HepG2 (cell line): ENCODE measurements at regions not wholly inside any gene's neighbourhood (a gene's known extent, or its start where the extent isn't known, plus 50 kb on each side); places are given as distances from the start of the nearest gene placed in this dataset.

Experiments
- ATAC-seq: fragments of 200-7000 bp; cut with Tn5 transposase; 3 replicates; pipeline ENCODE4 v1.9.1; 2020; ENCODE audit warnings: mild to moderate bottlenecking, moderate library complexity
- BruUV-seq: library from RNA; stranded (reverse); fragments of 400-500 nt; replicated peaks from 2 replicates; lab custom pipeline; 2021; lab: Mats Ljungman, UMichigan
- CTCF ChIA-PET: fragments of 300-600 bp; formaldehyde crosslinking; extraction: SDS; loops from one replicate; lab custom pipeline; 2021; ENCODE audit warnings: low total read pairs, inconsistent platforms, low intra/inter-chr PET ratio; lab: Yijun Ruan, JAX
- POLR2A ChIA-PET: fragments of 350-600 bp; sonication (Branson Sonifier 250); formaldehyde crosslinking; loops from one replicate; lab custom pipeline; 2020; ENCODE audit warnings: antibody characterized with exemption, inconsistent platforms; lab: Yijun Ruan, JAX
- DNase-seq: peaks from one replicate; pipeline ENCODE4 v3.0.0-alpha.2; 2015; ENCODE audit warnings: low spot score
- FAIRE-seq: peaks from 3 replicates; lab custom pipeline; 2011; peaks lifted over from hg19 to GRCh38; lab: Jason Lieb, UNC
- H2AFZ ChIP-seq: one replicate; pipeline ENCODE4 v1.6.1; 2011; ENCODE audit warnings: low read length, inconsistent platforms
- H3K27ac ChIP-seq: fragments of 300-600 bp; 3 replicates; pipeline ENCODE4 v1.8.0; 2011; ENCODE audit warnings: mixed run types, mild to moderate bottlenecking, mixed read lengths, low read length, inconsistent platforms; ENCODE audit not compliant: insufficient read depth; ENCODE audit errors: extremely low read length
- H3K27me3 ChIP-seq, 2 experiments: fragments of 200-600 bp in 1 of 2; 2 replicates in 1 of 2; 3 replicates in 1 of 2; pipeline versions ENCODE4 v1.6.0 to v1.8.0; 2011; ENCODE audit warnings: low read length in 2 of 2, mild to moderate bottlenecking in 2 of 2, moderate library complexity in 2 of 2, inconsistent platforms in 1 of 2; ENCODE audit not compliant: insufficient read depth in 2 of 2, control insufficient read depth in 1 of 2
- H3K36me3 ChIP-seq, 2 experiments: fragments of 200-600 bp in 1 of 2; replicated peaks in 1 of 2; 2 replicates in 1 of 2; 3 replicates in 1 of 2; pipeline versions ENCODE4 v1.5.1 to v1.8.0; 2011; ENCODE audit warnings: low read length in 2 of 2, inconsistent platforms in 1 of 2; ENCODE audit not compliant: insufficient read depth in 2 of 2, control insufficient read depth in 1 of 2
- H3K4me1 ChIP-seq: 2 replicates; pipeline ENCODE4 v1.5.1; 2012; ENCODE audit warnings: low read length, inconsistent platforms; ENCODE audit not compliant: insufficient read depth
- H3K4me2 ChIP-seq: 2 replicates; pipeline ENCODE4 v1.6.0; 2011; ENCODE audit warnings: low read depth, low read length, inconsistent platforms
- H3K4me3 ChIP-seq, 3 experiments: fragments of 200-600 bp in 1 of 3; sonication (generic), shearing (Covaris generic) in 1 of 3; replicated peaks in 1 of 3; 2 replicates each; pipeline ENCODE4 v1.5.1; 2011 to 2016; ENCODE audit warnings: low read length in 3 of 3, inconsistent platforms in 2 of 3, low read depth in 2 of 3, mild to moderate bottlenecking in 2 of 3, control low read depth in 1 of 3, mixed read lengths in 1 of 3; ENCODE audit not compliant: insufficient read depth in 1 of 3
- H3K79me2 ChIP-seq: one replicate; pipeline ENCODE4 v1.6.1; 2011; ENCODE audit warnings: low read length, inconsistent platforms; ENCODE audit not compliant: insufficient read depth
- H3K9ac ChIP-seq: 2 replicates; pipeline ENCODE4 v1.6.0; 2011; ENCODE audit warnings: mild to moderate bottlenecking, low read depth, low read length, inconsistent platforms; ENCODE audit not compliant: insufficient read depth
- H3K9me3 ChIP-seq: 2 replicates; pipeline ENCODE4 v1.5.1; 2012; ENCODE audit warnings: mild to moderate bottlenecking, low read length
- H4K20me1 ChIP-seq: 2 replicates; pipeline ENCODE4 v1.6.0; 2011; ENCODE audit warnings: inconsistent platforms, mild to moderate bottlenecking, low read length, moderate library complexity; ENCODE audit not compliant: insufficient read depth
- GFI1 ChIP-seq: sonication (generic); formaldehyde crosslinking; IDR thresholded peaks from 2 replicates; pipeline ENCODE4 v1.5.0; 2020; ENCODE audit warnings: missing genetic modification reagents, mild to moderate bottlenecking, borderline replicate concordance
- HDAC6 ChIP-seq: fragments of 200-600 bp; sonication (generic); IDR thresholded peaks from 2 replicates; pipeline ENCODE4 v1.7.0; 2017; ENCODE audit warnings: mild to moderate bottlenecking, antibody characterized with exemption, low read length, low read depth
- ZHX1 ChIP-seq: sonication (generic); formaldehyde crosslinking; IDR thresholded peaks from 2 replicates; pipeline ENCODE4 v1.8.1; 2022; ENCODE audit warnings: low read depth, mild to moderate bottlenecking, missing genetic modification reagents
- ZNF143 ChIP-seq: sonication (generic); formaldehyde crosslinking; IDR thresholded peaks from 2 replicates; pipeline ENCODE4 v1.4.0; 2020; ENCODE audit warnings: missing genetic modification reagents
- ZNF431 ChIP-seq: sonication (generic); formaldehyde crosslinking; IDR thresholded peaks from 2 replicates; pipeline ENCODE4 v1.9.0; 2022; ENCODE audit warnings: missing genetic modification reagents, low read depth, mild to moderate bottlenecking, borderline replicate concordance
- WGBS: methylation state at CpG from one replicate; pipeline ENCODE4 v1.1.6; 2017; ENCODE audit warnings: low lambda C conversion rate; 5-methylcytosine and 5-hydroxymethylcytosine counted together
- in situ Hi-C: cut with HindIII; loops from 2 replicates; pipeline ENCODE4 v1.10.0; 2017; ENCODE audit warnings: low pct_unique_long_range_greater_than_20kb; ENCODE audit not compliant: extremely low pct_ligation_motif_present
- intact Hi-C: fragments of 100-400 bp; cut with micrococcal nuclease; formaldehyde crosslinking; loops from one replicate; pipeline ENCODE4 v1.10.0; 2022; ENCODE audit not compliant: unreplicated experiment
- TF ChIP-seq, protein P1 (sequence below): sonication (generic); formaldehyde crosslinking; IDR thresholded peaks from 2 replicates; pipeline ENCODE4 v1.5.0; 2020; ENCODE audit warnings: mild to moderate bottlenecking, missing genetic modification reagents
- TF ChIP-seq, protein P2 (sequence below), 2 experiments: fragments of 450-650 bp in 1 of 2; sonication (generic) in 1 of 2; formaldehyde crosslinking; IDR thresholded peaks; 2 replicates each; pipeline versions ENCODE4 v1.5.0 to v1.8.0; 2020 to 2022; ENCODE audit warnings: mild to moderate bottlenecking in 1 of 2, missing genetic modification reagents in 1 of 2

GRCh38 chr12:17286874-17287273 is 680.9 kb upstream of the LMO3 start:
- ChIA-PET CTCF (no interaction called here), POLR2A (no interaction called here)
- Histone ChIP-seq H3K4me1 (no peaks in the 10 kb centered on the region), H3K79me2 (no peaks in the 10 kb centered on the region), H3K27me3 (no peaks in the 10 kb centered on the region), H3K9ac (no peak overlapping the region), H3K9me3 (peaks cover 51% of the 10 kb centered on the region), H3K4me2 (no peak overlapping the region), H3K4me3 (no peak overlapping the region), H3K36me3 (no peaks in the 10 kb centered on the region), H3K27ac (no peak overlapping the region), H4K20me1 (no peaks in the 10 kb centered on the region), H2AFZ (no peak overlapping the region)
- in situ Hi-C loops (no loop called here), intact Hi-C loops (no loop called here)
- FAIRE-seq (no peak), ATAC-seq (no peak), DNase-seq (no peak)
- TF ChIP-seq, protein P1, sequence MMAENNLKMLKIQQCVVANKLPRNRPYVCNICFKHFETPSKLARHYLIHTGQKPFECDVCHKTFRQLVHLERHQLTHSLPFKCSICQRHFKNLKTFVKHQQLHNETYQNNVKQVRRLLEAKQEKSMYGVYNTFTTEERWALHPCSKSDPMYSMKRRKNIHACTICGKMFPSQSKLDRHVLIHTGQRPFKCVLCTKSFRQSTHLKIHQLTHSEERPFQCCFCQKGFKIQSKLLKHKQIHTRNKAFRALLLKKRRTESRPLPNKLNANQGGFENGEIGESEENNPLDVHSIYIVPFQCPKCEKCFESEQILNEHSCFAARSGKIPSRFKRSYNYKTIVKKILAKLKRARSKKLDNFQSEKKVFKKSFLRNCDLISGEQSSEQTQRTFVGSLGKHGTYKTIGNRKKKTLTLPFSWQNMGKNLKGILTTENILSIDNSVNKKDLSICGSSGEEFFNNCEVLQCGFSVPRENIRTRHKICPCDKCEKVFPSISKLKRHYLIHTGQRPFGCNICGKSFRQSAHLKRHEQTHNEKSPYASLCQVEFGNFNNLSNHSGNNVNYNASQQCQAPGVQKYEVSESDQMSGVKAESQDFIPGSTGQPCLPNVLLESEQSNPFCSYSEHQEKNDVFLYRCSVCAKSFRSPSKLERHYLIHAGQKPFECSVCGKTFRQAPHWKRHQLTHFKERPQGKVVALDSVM (CRISPR knock-in tag) = no peak
- no peak for TF ChIP-seq ZNF431
- TF ChIP-seq GFI1 (CRISPR knock-in tag) = no peak
- no peak for TF ChIP-seq HDAC6
- no peak for TF ChIP-seq ZHX1
- TF ChIP-seq ZNF143 (CRISPR knock-in tag) = no peak
- TF ChIP-seq, protein P2, sequence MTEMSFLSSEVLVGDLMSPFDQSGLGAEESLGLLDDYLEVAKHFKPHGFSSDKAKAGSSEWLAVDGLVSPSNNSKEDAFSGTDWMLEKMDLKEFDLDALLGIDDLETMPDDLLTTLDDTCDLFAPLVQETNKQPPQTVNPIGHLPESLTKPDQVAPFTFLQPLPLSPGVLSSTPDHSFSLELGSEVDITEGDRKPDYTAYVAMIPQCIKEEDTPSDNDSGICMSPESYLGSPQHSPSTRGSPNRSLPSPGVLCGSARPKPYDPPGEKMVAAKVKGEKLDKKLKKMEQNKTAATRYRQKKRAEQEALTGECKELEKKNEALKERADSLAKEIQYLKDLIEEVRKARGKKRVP (CRISPR knock-in tag; IDR thresholded peaks at IDR 0.05) = no peak
- WGBS = 0% methylated on average over 1 of the region's 1 CpG
- BruUV-seq = no TSS peak
